Cardiac muscle cell (in vitro differentiated cells and primary cell): ENCODE measurements at regions not wholly inside any gene's neighbourhood (a gene's known extent, or its start where the extent isn't known, plus 50 kb on each side); places are given as distances from the start of the nearest gene placed in this dataset.
"Not testable (repeated sequence)": the region's sequence is repeated elsewhere in the genome, so short reads cannot be mapped to it uniquely, and the experiment has no call there.

ENCODE experiments used
- DNase-seq, 2 donors: peaks; one replicate each; pipeline versions ENCODE4 v3.0.0 to v3.0.0-alpha.2; 2010 to 2017; ENCODE audit warnings: low read depth in 1 of 2, low spot score in 1 of 2
- H3K27ac ChIP-seq: fragments of 200-600 bp; sonication (generic); 2 replicates; pipeline ENCODE4 v1.5.1; 2016
- H3K27me3 ChIP-seq: fragments of 200-600 bp; sonication (generic); 2 replicates; pipeline ENCODE4 v1.6.0; 2016; ENCODE audit warnings: control low read depth
- H3K36me3 ChIP-seq: fragments of 200-600 bp; sonication (generic); 2 replicates; pipeline ENCODE4 v1.5.1; 2016; ENCODE audit warnings: control low read depth
- H3K4me1 ChIP-seq: fragments of 200-600 bp; sonication (generic); 2 replicates; pipeline ENCODE4 v1.8.1; 2017; ENCODE audit warnings: low read depth, mild to moderate bottlenecking, mixed run types
- H3K4me3 ChIP-seq: fragments of 200-600 bp; sonication (generic); 2 replicates; pipeline ENCODE4 v1.5.1; 2016; ENCODE audit warnings: mild to moderate bottlenecking
- H3K9me3 ChIP-seq: fragments of 200-600 bp; sonication (generic); 2 replicates; pipeline ENCODE4 v1.5.1; 2017; ENCODE audit warnings: low read depth, mild to moderate bottlenecking, control low read depth
- CTCF ChIP-seq: IDR thresholded peaks from 2 replicates; pipeline ENCODE4 v1.5.1; 2012; ENCODE audit warnings: low read depth, mild to moderate bottlenecking, low read length

GRCh38 chr15:39514933-39515332, 65.9 kb upstream of the THBS1 start:
- Histone ChIP-seq H3K9me3 (no peaks in the 10 kb centered on the region), H3K27me3 (no peaks in the 10 kb centered on the region), H3K4me1 (peaks cover 15% of the 10 kb centered on the region), H3K4me3 (no peak overlapping the region), H3K27ac (no peak overlapping the region), H3K36me3 (no peaks in the 10 kb centered on the region)
- DNase-seq: no peak
- TF ChIP-seq CTCF: no peak

- DNase-seq: no peak
- no peak overlapping the region for H3K4me3 ChIP-seq
- H3K27me3 ChIP-seq: no peaks in the 10 kb centered on the region
- no peaks in the 10 kb centered on the region for H3K36me3 ChIP-seq
- no peaks in the 10 kb centered on the region for H3K9me3 ChIP-seq
- no peak overlapping the region for H3K27ac ChIP-seq
- H3K4me1 ChIP-seq: peaks cover 13% of the 10 kb centered on the region
- TF ChIP-seq CTCF: no peak
Measured at GRCh38 chr15:39515765-39516164, 65.1 kb upstream of the THBS1 start.

GRCh38 chr15:39517122-39517855, 63.6 kb upstream of the THBS1 start:
- Histone ChIP-seq H3K36me3 (no peaks in the 10 kb centered on the region), H3K27me3 (no peaks in the 10 kb centered on the region), H3K4me3 (no peak overlapping the region), H3K9me3 (no peaks in the 10 kb centered on the region), H3K4me1 (no peaks in the 10 kb centered on the region), H3K27ac (no peak overlapping the region)
- TF ChIP-seq CTCF: no peak
- no peak for DNase-seq

- H3K27me3 ChIP-seq, H3K4me1 ChIP-seq, H3K9me3 ChIP-seq, H3K4me3 ChIP-seq, DNase-seq, H3K27ac ChIP-seq, H3K36me3 ChIP-seq: not testable (repeated sequence)
Measured at GRCh38 chr15:39523968-39524367, 56.9 kb upstream of the THBS1 start.

GRCh38 chr15:39529457-39529856, 51.4 kb upstream of the THBS1 start:
- DNase-seq: no peak
- no peak overlapping the region for H3K27ac ChIP-seq
- H3K4me1 ChIP-seq: no peaks in the 10 kb centered on the region
- H3K4me3 ChIP-seq: no peak overlapping the region
- H3K36me3 ChIP-seq: no peaks in the 10 kb centered on the region
- no peak for TF ChIP-seq CTCF
- H3K27me3 ChIP-seq: no peaks in the 10 kb centered on the region
- H3K9me3 ChIP-seq: no peaks in the 10 kb centered on the region

- Histone ChIP-seq H3K36me3 (no peaks in the 10 kb centered on the region), H3K27ac (no peak overlapping the region)
Measured at GRCh38 chr15:39530480-39531342, 50.2 kb upstream of the THBS1 start.

More at GRCh38 chr15:39530480-39531342, 50.2 kb upstream of the THBS1 start:
- Histone ChIP-seq H3K4me1 (no peaks in the 10 kb centered on the region), H3K4me3 (no peak overlapping the region), H3K9me3 (no peaks in the 10 kb centered on the region), H3K27me3 (no peaks in the 10 kb centered on the region)
- DNase-seq: no peak
- no peak for TF ChIP-seq CTCF
